Right ventricle myocardium superior (tissue), 1 donor: ENCODE measurements at regions not wholly inside any gene's neighbourhood (a gene's known extent, or its start where the extent isn't known, plus 50 kb on each side); places are given as distances from the start of the nearest gene placed in this dataset.
"Not testable (repeated sequence)": the region's sequence is repeated elsewhere in the genome, so short reads cannot be mapped to it uniquely, and the experiment has no call there.

Experiments
- ATAC-seq: fragments of 200-7000 bp; cut with Tn5 transposase; one replicate; pipeline ENCODE4 v1.9.1; 2020; ENCODE audit warnings: mild to moderate bottlenecking; ENCODE audit not compliant: poor library complexity
- DNase-seq: peaks from one replicate; pipeline ENCODE4 v3.0.0-alpha.2; 2020
- intact Hi-C: fragments of 100-400 bp; cut with DNase I; formaldehyde crosslinking; loops from one replicate; pipeline ENCODE4 v1.11.2; 2022
- donor health status: DM: no; HTN: yes; CAD: no; lungs with severe emphysema.

GRCh38 chr3:48101301-48101650, 85.1 kb upstream of the MAP4 start:
- DNase-seq, ATAC-seq, intact Hi-C loops: not testable (repeated sequence)

- intact Hi-C loops: no loop called here
- DNase-seq (no peak), ATAC-seq (no peak)
Measured at GRCh38 chr3:48092270-48092669, 76.1 kb upstream of the MAP4 start.

GRCh38 chr3:48090166-48090939, 74.1 kb upstream of the MAP4 start:
- no peak for DNase-seq
- intact Hi-C loops: no loop called here

GRCh38 chr3:48088749-48089466, 72.7 kb upstream of the MAP4 start:
- ATAC-seq: peak; percentile 95

More at GRCh38 chr3:48090166-48090939, 74.1 kb upstream of the MAP4 start:
- ATAC-seq: no peak

GRCh38 chr3:48088056-48088748, 72.0 kb upstream of the MAP4 start:
- DNase-seq: no peak
- ATAC-seq: peak; percentile 33
- intact Hi-C loops: loop anchor here (2.0 kb wide), 1 partner anchor 63 kb away; no protein-coding TSS in a partner anchor

More at GRCh38 chr3:48088749-48089466, 72.7 kb upstream of the MAP4 start:
- peak; percentile 99 for DNase-seq
- intact Hi-C loops: loop anchor here (2.0 kb wide), 1 partner anchor 62 kb away; no protein-coding TSS in a partner anchor

GRCh38 chr3:48086705-48087104, 70.5 kb upstream of the MAP4 start:
- no peak for ATAC-seq
- intact Hi-C loops: no loop called here
- no peak for DNase-seq

- intact Hi-C loops: no loop called here
- no peak for ATAC-seq
- DNase-seq: no peak
Measured at GRCh38 chr3:48084929-48085328, 68.7 kb upstream of the MAP4 start.

- no peak for ATAC-seq
Measured at GRCh38 chr3:48084170-48084569, 68.0 kb upstream of the MAP4 start.

GRCh38 chr3:48082580-48083184, 66.5 kb upstream of the MAP4 start:
- intact Hi-C loops: no loop called here
- no peak for ATAC-seq
- DNase-seq: no peak

More at GRCh38 chr3:48084170-48084569, 68.0 kb upstream of the MAP4 start:
- intact Hi-C loops: no loop called here
- no peak for DNase-seq

GRCh38 chr3:48077815-48078214, 61.6 kb upstream of the MAP4 start:
- intact Hi-C loops: loop anchor here (10.0 kb wide), 1 partner anchor 53 kb away; no protein-coding TSS in a partner anchor
- no peak for DNase-seq
- ATAC-seq: no peak

- ATAC-seq: no peak
- no peak for DNase-seq
- intact Hi-C loops: loop anchor here (10.0 kb wide), 1 partner anchor 45 kb away; no protein-coding TSS in a partner anchor
Measured at GRCh38 chr3:48070030-48070429, 53.8 kb upstream of the MAP4 start.

GRCh38 chr3:48069339-48069738, 53.1 kb upstream of the MAP4 start:
- intact Hi-C loops: no loop called here
- peak; percentile 19 for ATAC-seq
- DNase-seq: no peak

- intact Hi-C loops: no loop called here
- ATAC-seq: no peak
- DNase-seq: no peak
Measured at GRCh38 chr3:48068886-48069285, 52.7 kb upstream of the MAP4 start.

- ATAC-seq, intact Hi-C loops, DNase-seq: not testable (repeated sequence)
Measured at GRCh38 chr3:48068320-48068719, 52.1 kb upstream of the MAP4 start.

- DNase-seq (no peak), ATAC-seq (no peak)
- intact Hi-C loops: no loop called here
Measured at GRCh38 chr3:48067271-48067670, 51.1 kb upstream of the MAP4 start.
